ENCODE measurements at regions not wholly inside any gene's neighbourhood (a gene's known extent, or its start where the extent isn't known, plus 50 kb on each side); places are given as distances from the start of the nearest gene placed in this dataset.
"Not testable (repeated sequence)": the region's sequence is repeated elsewhere in the genome, so short reads cannot be mapped to it uniquely, and the experiment has no call there.

GRCh38 chr15:47887241-47887800 lies 170.0 kb downstream of the SEMA6D start:
- no peak for FAIRE-seq

DNA sequence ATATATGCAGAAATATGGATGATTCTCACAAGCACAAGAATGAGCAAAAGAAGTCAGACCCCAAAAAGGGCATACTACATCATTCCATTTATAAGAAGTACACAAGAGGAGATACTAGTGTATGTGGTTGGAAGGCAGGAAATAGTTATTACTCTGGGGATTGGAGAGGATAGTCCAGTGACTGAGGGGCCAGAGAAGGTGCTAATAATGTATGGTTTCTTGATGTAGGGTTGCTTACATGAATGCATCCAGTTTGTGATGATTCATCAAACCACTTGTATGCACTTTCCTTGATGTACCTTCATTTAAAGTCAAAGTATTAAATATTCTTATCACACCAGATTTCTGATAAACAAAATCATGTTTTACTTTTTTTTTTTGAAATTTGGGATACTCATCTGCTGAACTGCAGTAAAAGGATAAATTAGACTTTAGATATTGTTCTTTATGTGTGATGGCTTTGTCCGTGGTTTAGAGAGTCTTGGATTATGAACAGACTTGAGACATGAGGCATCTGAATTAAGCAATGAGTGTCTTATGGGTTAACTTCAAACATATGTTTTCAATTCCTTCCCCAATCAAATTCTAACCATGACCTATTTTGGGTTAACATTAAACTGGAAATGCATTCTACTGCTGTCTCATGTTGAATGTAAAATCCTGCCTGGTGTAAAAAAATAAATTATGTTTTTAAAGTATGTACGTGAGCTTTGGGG lies 171.2 kb downstream of the SEMA6D start:
- FAIRE-seq: no peak

- FAIRE-seq: no peak
Measured at GRCh38 chr15:47890397-47891150, 173.3 kb downstream of the SEMA6D start.

- no peak for FAIRE-seq
Measured at GRCh38 chr15:47897525-47897924, 180.2 kb downstream of the SEMA6D start.

GRCh38 chr15:47900751-47901150 lies 183.4 kb downstream of the SEMA6D start:
- FAIRE-seq: no peak

DNA sequence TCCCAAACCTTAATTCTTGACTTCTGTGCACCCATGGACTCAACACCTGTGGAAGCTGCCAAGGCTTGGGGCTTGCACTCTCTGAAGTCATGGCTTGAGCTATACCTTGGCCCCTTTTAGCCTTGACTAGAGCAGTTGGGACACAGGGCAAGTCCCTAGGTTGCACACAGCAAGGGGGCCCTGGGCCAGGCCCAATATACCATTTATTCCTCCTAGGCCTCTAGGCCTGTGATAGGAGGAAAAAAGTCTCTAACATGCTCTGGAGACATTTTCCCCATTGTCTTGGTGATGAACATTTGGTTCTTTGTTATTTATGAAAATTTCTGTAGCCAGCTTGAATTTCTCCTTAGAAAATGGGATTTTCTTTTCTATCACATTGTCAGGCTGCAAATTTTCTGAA lies 186.1 kb downstream of the SEMA6D start:
- FAIRE-seq: no peak

GRCh38 chr15:47908486-47908885 lies 191.2 kb downstream of the SEMA6D start:
- no peak for FAIRE-seq

- FAIRE-seq: no peak
Measured at GRCh38 chr15:47908950-47909670, 191.8 kb downstream of the SEMA6D start.

DNA sequence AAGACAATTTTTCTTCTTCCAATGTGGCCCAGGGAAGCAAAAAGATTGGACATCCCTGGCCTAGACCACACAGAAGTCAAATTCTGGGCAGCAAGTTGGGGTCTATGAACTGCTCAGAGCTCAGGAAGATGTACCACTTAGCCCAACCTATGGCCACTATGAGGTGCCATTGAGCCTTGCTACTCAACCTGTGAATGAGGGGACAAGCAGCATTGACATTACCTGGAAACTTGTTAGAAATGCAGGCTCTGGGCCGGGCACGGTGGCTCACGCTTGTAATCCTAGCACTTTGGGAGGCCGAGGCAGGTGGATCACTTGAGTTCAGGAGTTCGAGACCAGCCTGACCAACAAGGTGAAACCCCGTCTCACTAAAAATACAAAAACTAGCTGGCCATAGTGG lies 195.6 kb downstream of the SEMA6D start:
- FAIRE-seq: not testable (repeated sequence)

DNA sequence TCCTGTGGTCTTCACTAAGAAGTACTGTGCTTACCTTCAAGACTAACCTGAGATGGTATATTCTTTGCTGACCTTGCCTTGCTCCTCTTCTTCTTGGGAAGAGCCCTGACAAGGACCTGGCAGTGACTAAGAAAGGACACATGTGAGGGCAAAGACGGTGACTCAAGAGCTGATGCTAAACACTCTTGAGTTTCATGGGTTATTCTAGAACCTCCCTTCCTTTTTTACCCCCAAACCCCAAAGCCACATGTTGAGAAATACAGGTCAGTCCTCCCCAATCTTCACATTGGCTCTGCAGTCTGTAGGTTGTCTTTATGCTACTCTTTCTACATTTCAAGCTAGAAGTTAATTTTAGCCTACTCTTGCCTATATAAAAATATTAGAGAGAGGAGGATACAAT lies 200.6 kb downstream of the SEMA6D start:
- FAIRE-seq: no peak

- no peak for FAIRE-seq
Measured at GRCh38 chr15:47918877-47919276, 201.6 kb downstream of the SEMA6D start.

DNA sequence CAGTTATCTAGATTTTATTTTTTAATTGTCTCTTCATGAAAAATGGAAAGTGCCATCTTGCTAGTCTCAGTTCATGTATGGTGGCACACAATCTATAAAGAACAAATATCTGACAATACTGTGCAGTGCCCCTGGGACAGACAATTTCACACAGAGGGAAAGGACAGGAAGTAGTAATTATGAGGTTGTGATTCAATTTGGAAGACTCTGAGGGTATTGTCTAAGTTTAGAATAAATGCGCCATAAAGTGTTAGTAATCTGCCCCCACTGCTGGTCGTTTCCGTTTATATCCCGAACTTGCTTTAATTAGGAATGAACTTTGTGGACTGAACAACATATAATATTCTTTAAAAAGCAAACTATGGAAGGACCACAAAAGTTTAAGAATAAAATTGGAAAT lies 196.4 kb upstream of the SLC24A5 start:
- FAIRE-seq: no peak

GRCh38 chr15:47929138-47929803 lies 191.5 kb upstream of the SLC24A5 start:
- no peak for FAIRE-seq

- no peak for FAIRE-seq
Measured at GRCh38 chr15:47932261-47932660, 188.5 kb upstream of the SLC24A5 start.

DNA sequence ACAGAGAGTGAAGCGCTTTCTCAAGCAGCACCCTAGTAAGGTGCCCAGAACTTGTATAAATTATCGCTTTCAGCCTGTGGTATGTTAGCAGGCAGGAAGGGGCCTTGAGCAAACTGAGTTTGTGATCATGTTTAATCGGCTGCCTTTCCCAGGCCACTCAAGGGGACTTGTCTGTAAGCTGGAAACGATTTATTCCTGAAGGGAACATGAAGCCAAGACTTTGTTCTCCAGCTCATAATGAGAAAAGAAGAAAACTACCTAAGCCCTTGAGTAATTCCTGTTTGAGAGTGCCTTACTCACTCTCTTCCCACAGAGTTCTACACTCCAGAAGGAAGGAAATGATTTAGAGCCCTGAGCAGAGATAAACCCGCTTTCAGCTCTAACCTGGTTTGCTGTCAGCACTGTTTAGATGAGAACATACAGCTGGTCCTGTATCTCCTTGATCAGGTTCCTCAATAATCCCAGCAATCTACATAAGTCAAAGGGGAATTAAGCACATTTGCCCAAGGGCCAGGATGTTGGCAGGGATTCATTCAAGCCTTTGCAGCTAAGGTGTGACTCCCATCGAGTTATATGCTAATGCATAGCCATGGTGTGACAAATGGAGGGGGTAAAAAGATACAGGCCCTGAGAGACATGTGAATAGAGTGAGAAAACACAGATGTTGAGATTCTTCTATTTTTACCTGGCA lies 187.7 kb upstream of the SLC24A5 start:
- no peak for FAIRE-seq

DNA sequence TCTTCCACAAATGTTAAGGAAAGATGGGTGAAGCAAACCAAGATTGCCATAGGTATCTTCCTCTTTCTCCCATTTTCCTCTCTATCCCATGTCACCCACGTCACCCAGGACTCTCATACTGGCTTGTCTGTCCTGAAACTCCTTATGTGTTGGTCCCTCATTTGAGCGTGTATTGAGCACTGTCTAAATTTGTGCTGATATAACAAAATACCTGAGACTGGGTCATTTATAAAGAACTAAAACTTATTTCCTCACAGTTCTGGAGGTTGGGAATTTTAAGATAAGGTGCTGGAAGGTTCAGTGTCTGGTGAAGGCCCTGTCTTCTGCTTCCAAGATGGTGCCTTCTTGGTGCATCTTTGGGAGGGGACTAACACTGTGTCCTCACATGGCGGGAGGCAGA lies 186.9 kb upstream of the SLC24A5 start:
- no peak for FAIRE-seq

GRCh38 chr15:47934342-47934741 lies 186.4 kb upstream of the SLC24A5 start:
- FAIRE-seq: no peak

DNA sequence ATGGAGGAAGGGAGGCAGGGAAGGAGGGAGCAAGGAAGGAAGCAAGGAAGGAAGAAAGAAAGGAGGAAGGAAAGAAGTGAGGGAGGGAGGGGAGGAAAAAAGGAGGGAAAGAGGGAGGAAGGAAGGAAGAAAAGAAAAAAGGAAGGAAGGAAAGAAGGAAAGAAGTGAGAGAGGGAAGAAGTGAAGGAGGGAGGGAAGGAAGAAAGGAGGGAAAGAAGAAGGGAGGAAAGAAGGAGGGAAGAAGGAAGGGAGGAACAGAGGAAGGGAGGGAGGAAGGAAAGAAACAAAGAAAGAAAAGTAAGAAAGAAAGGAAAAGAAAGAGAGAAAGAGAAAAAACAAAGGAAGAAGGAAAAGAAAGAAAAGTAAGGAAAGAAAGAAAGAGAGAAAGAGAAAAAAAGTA lies 183.0 kb upstream of the SLC24A5 start:
- no peak for FAIRE-seq

GRCh38 chr15:47944637-47945288 lies 176.0 kb upstream of the SLC24A5 start:
- FAIRE-seq: no peak

- FAIRE-seq: no peak
Measured at GRCh38 chr15:47945872-47946650, 174.7 kb upstream of the SLC24A5 start.

- no peak for FAIRE-seq
Measured at GRCh38 chr15:47949815-47950214, 171.0 kb upstream of the SLC24A5 start.
